HG02642 (cell line): ENCODE measurements at regions not wholly inside any gene's neighbourhood (a gene's known extent, or its start where the extent isn't known, plus 50 kb on each side); places are given as distances from the start of the nearest gene placed in this dataset.

ENCODE experiments used
- ATAC-seq: cut with Tn5 transposase; IDR thresholded peaks from one replicate; pipeline ENCODE4 v1.9.1; 2021; ENCODE audit warnings: mild to moderate bottlenecking; ENCODE audit not compliant: unreplicated experiment, poor library complexity

- no peak for ATAC-seq
Observed at GRCh38 chr7:130877236-130877990, 143.4 kb upstream of the KLF14 start.

GRCh38 chr7:130877991-130878305, 143.9 kb upstream of the KLF14 start:
- ATAC-seq, result no peak

DNA sequence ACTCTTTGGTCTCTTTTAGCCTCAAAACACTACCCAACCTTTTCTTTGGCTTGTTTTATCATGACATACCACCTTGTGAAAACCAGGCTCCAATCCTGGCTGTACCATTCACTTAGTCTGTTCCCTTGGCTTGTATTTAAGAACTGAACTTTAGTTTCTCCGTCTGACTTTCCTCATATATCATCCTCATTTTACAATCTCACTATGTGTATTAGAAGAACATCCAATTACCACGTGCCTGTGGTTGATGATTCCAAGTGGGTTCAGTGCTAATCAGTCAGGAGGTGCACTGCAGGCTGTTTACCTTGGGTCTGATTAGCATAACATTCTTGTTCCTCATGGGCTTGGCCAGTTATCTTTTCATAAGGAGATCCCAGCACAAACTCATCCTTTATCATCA, 144.8 kb upstream of the KLF14 start:
- ATAC-seq, result no peak

GRCh38 chr7:130879191-130879590, 145.2 kb upstream of the KLF14 start:
- no peak for ATAC-seq

DNA sequence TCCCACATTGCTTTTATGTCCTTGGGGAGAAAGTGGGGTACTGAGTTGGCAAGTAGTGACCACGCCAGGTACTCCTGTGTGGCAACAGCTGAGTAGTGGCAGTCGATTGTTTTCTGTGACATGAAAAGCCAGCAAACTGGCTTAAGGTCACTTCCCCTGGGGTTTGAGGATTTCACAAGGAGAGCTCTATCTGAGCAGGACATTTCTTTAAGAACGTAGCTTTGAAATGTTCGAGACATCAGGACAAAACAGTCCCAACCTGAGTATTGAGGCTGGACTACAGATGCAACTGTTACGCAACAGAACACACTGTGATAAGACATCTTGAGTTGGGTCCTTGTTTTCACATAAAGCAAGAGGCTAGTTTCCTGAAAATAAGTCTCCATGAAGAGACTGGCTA, 146.7 kb upstream of the KLF14 start:
- ATAC-seq, result no peak

DNA sequence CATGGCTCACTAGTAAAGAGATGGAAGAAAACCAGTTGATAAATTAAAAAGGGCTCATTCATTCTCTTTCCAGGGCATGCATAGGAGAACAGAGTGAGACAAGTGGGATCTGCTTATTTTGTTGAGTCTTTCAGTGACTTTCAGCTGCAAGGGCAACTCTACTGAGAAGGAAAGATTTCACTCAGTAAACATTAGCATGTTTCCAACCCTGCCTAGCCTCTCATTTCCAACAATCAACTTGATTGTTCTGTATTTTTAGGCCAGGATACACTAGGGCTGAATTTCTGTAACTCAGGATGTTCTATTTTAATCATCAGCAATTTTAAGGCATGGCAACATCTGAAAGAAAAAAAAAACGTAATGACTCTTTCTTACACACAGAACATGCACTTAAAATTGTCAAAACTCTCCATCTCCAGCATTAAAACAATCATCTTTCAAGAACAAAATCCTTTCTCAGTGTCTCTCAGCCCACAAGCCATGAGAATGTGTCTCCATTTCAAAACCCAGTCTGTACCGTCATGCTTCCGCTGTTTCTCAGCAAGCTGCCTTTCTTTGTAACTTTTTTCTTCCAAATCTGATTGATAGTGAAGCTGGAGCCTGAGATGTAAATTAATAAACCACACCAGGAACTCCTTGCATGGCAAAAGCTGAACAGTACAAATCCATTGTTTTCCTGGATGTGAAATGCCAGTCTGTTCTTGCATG, 147.2 kb upstream of the KLF14 start:
- ATAC-seq, result no peak

- no peak for ATAC-seq
Observed at GRCh38 chr7:130881799-130882141, 147.8 kb upstream of the KLF14 start.

- no peak for ATAC-seq
Observed at GRCh38 chr7:130882396-130882795, 148.4 kb upstream of the KLF14 start.

DNA sequence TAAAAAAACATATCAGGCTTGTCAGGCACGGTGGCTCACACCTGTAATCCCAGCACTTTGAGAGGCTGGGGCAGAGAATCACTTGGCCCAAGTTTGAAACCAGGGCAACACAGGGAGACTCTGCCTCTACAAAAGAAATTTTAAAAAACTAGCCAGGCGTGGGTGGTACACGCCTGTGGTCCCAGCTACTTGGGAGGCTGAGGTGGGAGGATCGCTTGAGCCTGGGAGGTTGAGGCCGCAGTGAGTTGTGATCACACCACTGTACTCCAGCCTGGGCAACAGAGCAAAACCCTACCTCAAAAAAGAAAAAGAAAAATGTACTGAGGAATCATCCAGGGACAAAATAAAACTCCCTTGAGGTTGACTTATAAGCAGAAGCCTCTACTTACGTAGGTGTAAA, 149.9 kb upstream of the KLF14 start:
- ATAC-seq, result no peak

DNA sequence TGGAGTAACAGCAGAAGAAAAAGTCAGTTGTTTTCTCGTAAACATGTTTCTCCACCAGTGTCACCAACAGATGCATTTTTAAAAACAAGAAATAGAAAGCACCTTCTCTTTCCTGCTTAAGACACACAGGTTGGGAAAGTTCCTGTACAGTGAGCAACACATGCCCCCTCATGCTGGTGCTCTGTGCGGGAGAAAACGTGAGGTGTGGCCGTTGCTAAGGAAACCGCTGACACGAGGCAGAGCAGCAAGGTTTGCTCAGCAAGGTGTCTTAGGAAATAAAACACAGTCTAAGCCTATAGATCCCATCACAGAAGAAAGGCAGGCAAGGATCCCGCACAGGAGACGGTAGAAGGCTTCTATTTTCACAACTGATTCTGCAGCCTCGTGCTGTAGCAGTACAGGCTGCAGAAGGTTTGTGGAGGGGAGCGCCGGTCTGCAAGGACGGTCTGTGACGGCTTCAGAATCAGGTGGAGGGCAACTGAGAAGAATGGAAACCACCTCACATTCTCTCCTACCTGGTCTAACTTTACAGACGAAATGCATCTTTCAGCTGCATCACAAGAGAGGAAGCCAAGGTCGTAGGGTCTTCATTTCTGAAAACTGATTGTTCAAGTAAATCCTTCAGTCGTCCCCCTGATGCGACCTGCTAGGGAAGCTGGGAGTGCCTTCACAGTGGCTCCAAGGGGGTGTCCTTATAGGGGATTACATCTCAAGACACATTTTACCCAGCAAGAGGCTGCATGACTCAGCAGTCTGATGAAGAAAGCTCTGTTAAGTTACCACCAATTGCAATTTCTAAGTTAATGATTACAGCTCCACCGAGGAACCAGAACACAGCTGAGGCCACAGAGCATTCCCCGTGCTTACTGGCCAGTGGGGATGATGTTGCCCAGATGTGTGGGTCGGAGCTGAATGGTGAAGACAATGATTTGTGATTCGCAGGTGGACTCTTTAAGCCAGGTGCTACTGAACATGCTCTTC, 150.7 kb upstream of the KLF14 start:
- no peak for ATAC-seq

DNA sequence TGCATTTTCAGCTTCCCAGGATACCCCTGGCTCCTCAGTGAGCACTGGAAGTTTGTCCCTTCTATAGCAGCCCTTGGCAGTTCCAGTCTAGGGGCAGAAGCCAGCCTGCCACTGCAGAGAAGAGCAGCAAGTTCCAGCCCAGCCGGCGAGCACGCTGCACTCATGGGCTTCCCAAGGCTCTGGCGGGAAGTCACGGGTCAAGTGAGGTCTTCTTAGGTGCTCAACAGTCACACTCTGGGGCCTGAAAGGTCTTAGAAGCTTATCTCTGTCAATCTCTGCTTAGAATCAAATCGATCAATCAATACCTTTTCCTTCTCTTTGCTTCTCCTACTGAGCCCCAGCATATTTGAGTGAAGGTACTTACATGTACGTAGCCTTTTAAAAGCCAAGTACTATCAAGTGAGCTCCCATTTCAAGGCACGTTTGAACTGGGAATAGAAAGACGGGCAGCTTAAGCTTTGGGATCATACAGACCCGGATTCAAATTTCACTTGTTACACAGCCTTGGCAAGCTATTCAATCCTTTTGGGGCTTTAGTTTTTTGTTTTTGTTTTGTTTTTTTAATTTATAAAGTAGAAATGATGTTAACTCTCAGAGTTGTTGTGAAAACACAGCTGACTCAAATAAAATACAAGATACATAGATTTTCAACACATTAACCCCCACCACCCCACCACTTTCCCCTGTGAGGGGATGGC, 152.6 kb upstream of the KLF14 start:
- no peak for ATAC-seq

DNA sequence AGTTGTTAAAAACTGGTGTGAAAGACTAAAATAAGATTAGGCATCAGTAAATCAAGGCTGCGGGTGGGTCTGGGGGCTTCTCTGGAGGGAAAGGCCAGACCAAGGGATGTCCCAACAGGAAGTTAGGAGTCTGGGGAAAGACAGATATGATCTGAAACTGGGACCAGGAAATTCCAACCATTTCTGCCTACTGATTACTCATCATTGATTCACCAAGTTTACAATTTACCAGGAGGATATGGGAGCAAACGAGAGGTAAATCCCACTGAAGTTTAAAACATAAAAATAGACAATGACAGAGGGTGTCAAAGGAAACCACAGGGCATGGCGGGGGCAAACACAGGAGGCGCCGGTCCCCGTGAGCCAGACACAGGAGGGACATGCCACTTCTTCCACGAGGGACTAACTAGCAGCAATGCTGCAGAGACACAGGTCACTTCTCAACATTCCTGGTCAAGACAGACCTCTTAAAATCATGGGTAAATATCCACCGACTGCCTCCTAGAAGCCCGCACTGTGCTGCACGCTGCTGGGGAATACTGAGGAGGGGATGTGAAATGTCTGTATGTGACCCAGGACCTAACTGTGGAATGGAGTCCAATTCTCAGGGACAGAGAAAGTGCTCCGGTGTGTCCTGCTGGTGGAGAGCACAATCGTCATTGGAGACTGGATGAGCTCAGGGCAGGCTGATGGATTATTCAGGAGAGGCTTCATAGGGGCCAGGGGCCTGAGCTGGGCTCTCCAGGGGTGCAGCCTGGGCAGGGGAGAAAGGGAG, 153.4 kb upstream of the KLF14 start:
- no peak for ATAC-seq

DNA sequence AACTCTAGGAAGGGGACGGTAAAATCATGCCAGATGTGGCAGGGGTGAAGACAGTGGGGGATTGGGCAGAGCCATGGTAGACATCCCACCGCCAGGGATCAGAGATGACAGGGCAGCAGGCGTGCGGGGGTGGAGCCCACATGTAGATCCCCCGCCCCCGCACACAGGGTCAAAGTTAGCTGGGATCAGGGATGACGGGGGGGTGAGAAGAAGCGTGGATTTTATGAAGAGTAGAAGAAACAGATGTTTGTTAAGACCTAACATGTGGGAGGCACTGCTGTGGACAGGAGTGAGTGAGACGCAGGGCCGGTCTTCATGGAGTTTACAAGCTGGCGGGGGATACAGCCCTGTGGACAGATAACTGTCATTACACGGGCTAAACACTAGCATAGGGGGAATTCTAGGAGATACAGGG, 154.0 kb upstream of the KLF14 start:
- ATAC-seq, result no peak

DNA sequence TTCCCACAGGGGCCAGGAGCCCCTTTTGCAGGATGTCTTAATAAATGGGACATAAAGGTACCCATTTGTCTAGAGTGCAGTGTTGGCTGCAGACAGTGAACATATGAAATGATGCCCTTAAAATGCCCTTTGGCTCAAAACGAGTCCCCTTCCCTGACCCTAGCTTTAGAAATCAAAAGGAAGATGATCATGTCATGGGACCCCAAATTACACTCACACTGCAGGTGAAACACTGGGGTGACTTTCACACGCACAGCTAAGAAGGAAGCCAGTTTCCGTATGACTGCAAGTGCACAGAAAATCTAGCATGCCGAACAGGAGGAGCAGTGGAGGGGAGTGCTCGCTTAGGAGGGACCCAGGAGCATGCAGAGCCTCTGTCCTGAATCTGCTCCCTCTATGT, 154.5 kb upstream of the KLF14 start:
- no peak for ATAC-seq

- no peak for ATAC-seq
Observed at GRCh38 chr7:130890176-130891020, 156.4 kb upstream of the KLF14 start.

GRCh38 chr7:130891254-130892094, 157.5 kb upstream of the KLF14 start:
- no peak for ATAC-seq

GRCh38 chr7:130893441-130893894, 159.5 kb upstream of the KLF14 start:
- ATAC-seq, result no peak
